SH-SY5Y (cell line): ENCODE measurements at regions not wholly inside any gene's neighbourhood (a gene's known extent, or its start where the extent isn't known, plus 50 kb on each side); places are given as distances from the start of the nearest gene placed in this dataset.

Experiments
- GATA2 ChIP-seq: IDR thresholded peaks from 2 replicates; pipeline ENCODE4 v1.6.1; 2011; ENCODE audit warnings: mild to moderate bottlenecking, low read depth, low read length
- GATA3 ChIP-seq: IDR thresholded peaks from 2 replicates; pipeline ENCODE4 v1.6.1; 2011; ENCODE audit warnings: low read depth, mild to moderate bottlenecking, low read length, moderate library complexity

DNA sequence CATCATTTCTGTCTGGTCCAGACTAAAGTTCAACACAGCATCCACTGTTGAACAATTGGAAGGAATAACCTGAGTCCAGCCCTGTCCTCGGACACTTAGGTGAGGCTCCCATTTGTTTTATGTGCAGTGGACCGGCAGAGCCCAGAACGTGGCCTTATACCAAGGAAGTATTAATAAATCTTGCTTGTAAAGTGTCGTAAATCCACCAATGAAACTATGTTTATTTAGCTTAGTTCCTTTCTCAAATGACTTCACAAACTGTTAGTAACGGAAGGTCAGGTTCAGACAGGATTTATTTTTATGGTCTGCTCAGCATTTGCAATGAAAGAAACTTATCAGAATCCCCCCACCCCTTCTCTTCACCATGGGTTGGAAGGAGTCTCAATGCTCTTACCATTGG is 149.5 kb downstream of the PCSK1 start:
- TF ChIP-seq GATA3 (no peak), GATA2 (no peak)
